Gastroesophageal sphincter (tissue), 4 donors: ENCODE measurements at regions not wholly inside any gene's neighbourhood (a gene's known extent, or its start where the extent isn't known, plus 50 kb on each side); places are given as distances from the start of the nearest gene placed in this dataset.

Experiments
- ATAC-seq: fragments of 150-250 bp; one replicate; pipeline ENCODE4 v1.9.1; 2016; ENCODE audit warnings: mild to moderate bottlenecking, moderate library complexity
- H3K27ac ChIP-seq, 4 donors: fragments of 200-600 bp; sonication (generic) in 3 of 4; 1 replicate in 3 of 4; 2 replicates in 1 of 4; pipeline ENCODE4 v1.5.1; 2016 to 2019
- H3K27me3 ChIP-seq: fragments of 200-600 bp; sonication (generic); one replicate; pipeline ENCODE4 v1.5.1; 2019
- H3K36me3 ChIP-seq, 2 donors: fragments of 200-600 bp; sonication (generic); one replicate each; pipeline ENCODE4 v1.5.1; 2019; ENCODE audit warnings: control low read depth in 1 of 2
- H3K4me1 ChIP-seq, 3 donors: fragments of 200-600 bp; sonication (generic); 1 replicate in 2 of 3; 2 replicates in 1 of 3; pipeline ENCODE4 v1.5.1; 2016 to 2019; ENCODE audit warnings: control low read depth in 2 of 3
- H3K4me3 ChIP-seq, 2 donors: fragments of 200-600 bp; sonication (generic); one replicate each; pipeline ENCODE4 v1.5.1; 2019; ENCODE audit warnings: mild to moderate bottlenecking in 1 of 2, moderate library complexity in 1 of 2
- H3K9me3 ChIP-seq, 3 donors: fragments of 200-600 bp; sonication (generic); one replicate each; pipeline ENCODE4 v1.5.1; 2017 to 2019; ENCODE audit warnings: control low read depth in 2 of 3
- EP300 ChIP-seq: sonication (generic); formaldehyde crosslinking; IDR thresholded peaks from one replicate; pipeline ENCODE4 v1.6.1; 2017; ENCODE audit warnings: antibody characterized with exemption, mild to moderate bottlenecking
- POLR2A ChIP-seq, 2 donors: fragments of 450-650 bp; IDR thresholded peaks; one replicate each; pipeline ENCODE4 v1.6.1; 2017; ENCODE audit warnings: antibody characterized with exemption in 2 of 2, mild to moderate bottlenecking in 2 of 2, moderate library complexity in 1 of 2
- POLR2AphosphoS5 ChIP-seq: sonication (generic); formaldehyde crosslinking; IDR thresholded peaks from one replicate; pipeline ENCODE4 v1.6.1; 2017; ENCODE audit warnings: antibody characterized with exemption
- WGBS, 2 donors: methylation state at CpG; one replicate each; pipeline ENCODE4 v1.1.5; 2018; ENCODE audit warnings: low coverage in 1 of 2; 5-methylcytosine and 5-hydroxymethylcytosine counted together
- TF ChIP-seq, protein P1 (sequence below), 4 experiments: fragments of 200-600 bp in 2 of 4; fragments of 450-650 bp in 2 of 4; sonication (generic) in 1 of 4; IDR thresholded peaks; one replicate each; pipeline ENCODE4 v1.5.1; 2017 to 2019; ENCODE audit warnings: antibody characterized with exemption in 4 of 4, mild to moderate bottlenecking in 2 of 4, moderate library complexity in 2 of 4

DNA sequence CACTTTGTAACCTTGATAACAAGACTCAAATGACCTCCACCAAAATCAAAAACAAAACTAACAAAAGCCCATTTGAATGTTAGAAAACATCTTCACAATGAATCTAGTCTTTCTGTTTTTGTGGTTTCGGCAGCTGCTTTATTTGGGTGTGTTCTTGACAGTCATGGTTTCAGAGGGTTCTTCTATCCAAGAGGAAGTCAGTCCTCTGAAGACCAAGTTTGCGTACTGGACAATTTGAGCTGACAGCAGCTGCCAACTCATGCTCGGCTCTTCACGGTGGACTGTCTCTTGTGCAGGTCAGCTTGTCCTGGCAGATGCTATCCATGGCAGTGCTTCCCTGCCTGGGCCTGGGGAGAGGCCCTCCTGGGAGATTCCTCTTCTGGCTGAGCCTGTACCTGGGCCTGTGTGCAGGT, 91.0 kb downstream of the TMEM17 start:
- H3K4me3 ChIP-seq, result no peak overlapping the region
- no peak for ATAC-seq
- 68 to 83% methylated on average over 2 to 3 of the region's 4 CpGs for WGBS, 2 donors
- no peak overlapping the region for H3K27ac ChIP-seq
- TF ChIP-seq POLR2A (IDR thresholded peaks at IDR 0.05) (no peak), EP300 (no peak), POLR2AphosphoS5 (no peak)
- TF ChIP-seq, protein P1, sequence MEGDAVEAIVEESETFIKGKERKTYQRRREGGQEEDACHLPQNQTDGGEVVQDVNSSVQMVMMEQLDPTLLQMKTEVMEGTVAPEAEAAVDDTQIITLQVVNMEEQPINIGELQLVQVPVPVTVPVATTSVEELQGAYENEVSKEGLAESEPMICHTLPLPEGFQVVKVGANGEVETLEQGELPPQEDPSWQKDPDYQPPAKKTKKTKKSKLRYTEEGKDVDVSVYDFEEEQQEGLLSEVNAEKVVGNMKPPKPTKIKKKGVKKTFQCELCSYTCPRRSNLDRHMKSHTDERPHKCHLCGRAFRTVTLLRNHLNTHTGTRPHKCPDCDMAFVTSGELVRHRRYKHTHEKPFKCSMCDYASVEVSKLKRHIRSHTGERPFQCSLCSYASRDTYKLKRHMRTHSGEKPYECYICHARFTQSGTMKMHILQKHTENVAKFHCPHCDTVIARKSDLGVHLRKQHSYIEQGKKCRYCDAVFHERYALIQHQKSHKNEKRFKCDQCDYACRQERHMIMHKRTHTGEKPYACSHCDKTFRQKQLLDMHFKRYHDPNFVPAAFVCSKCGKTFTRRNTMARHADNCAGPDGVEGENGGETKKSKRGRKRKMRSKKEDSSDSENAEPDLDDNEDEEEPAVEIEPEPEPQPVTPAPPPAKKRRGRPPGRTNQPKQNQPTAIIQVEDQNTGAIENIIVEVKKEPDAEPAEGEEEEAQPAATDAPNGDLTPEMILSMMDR (IDR thresholded peaks at IDR 0.05), result no peak
- no peaks in the 10 kb centered on the region for H3K27me3 ChIP-seq
- H3K36me3 ChIP-seq, result no peaks in the 10 kb centered on the region
- H3K9me3 ChIP-seq, result peaks cover 0 to 4% (median 0%) of the 10 kb centered on the region in 3 donors
- H3K4me1 ChIP-seq, result peaks cover 0 to 25% (median 19%) of the 10 kb centered on the region in 3 donors

DNA sequence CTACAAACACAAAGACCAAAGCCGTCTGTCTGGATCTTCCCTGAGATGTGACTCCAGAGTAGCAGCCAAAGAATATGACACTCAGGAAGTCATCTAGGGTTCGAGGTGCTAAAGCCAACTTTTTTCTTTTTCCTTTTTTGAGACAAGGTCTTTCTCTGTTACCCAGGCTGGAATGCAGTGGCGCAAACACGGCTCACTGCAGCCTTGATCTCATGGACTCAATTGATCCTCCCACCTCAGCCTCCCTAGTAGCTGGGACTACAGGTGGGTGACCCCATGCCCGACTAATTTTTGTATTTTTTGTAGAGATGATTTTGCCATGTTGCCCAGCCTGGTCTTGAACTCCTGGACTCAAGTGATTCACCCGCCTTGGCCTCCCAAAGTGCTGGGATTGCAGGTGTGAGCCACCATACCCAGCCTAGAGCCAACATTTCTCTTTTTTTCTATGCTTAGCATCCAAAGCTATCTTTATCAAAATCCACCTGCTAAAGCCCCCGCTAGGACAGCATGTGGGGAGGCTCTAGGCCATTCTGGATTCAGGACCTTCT, 92.8 kb downstream of the TMEM17 start:
- 80 to 100% methylated on average over 2 to 7 of the region's 7 CpGs for WGBS, 2 donors
- Histone ChIP-seq H3K27me3 (no peaks in the 10 kb centered on the region), H3K4me3 (no peak overlapping the region), H3K9me3 (no peaks in the 10 kb centered on the region), H3K4me1 (peaks cover 0 to 39% (median 19%) of the 10 kb centered on the region in 3 donors), H3K36me3 (no peaks in the 10 kb centered on the region), H3K27ac (no peak overlapping the region)
- ATAC-seq, result no peak
- TF ChIP-seq POLR2A (IDR thresholded peaks at IDR 0.05), result no peak
- TF ChIP-seq, protein P1 (IDR thresholded peaks at IDR 0.05), result no peak
- TF ChIP-seq EP300, result no peak
- no peak for TF ChIP-seq POLR2AphosphoS5

DNA sequence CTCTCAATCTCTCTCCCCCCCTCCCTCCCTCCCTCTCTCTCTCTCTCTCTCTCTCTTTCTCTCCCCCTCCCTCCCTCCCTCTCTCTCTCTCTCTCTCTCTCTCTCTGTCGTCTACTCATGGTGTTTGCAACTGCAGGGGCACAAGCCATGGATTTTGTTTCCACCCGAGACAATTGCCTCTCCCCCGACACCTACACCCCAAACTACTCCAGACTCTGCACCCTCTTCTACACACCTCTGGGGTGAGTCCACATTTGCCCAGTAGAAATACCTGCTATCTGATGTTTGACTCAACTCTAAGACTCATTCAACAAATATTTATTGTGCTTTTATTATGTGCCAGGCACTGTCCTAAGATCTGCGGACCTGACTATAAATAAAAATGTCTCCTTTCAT, 93.7 kb downstream of the TMEM17 start:
- TF ChIP-seq POLR2AphosphoS5, result no peak
- TF ChIP-seq EP300, result no peak
- TF ChIP-seq POLR2A (IDR thresholded peaks at IDR 0.05), result no peak
- TF ChIP-seq, protein P1 (IDR thresholded peaks at IDR 0.05), result peak in 1 of 4 experiments; percentile 23
- H3K27ac ChIP-seq, result peak overlapping the region in 2 of 4 donors; percentile 77 to 81
- no peak for ATAC-seq

DNA sequence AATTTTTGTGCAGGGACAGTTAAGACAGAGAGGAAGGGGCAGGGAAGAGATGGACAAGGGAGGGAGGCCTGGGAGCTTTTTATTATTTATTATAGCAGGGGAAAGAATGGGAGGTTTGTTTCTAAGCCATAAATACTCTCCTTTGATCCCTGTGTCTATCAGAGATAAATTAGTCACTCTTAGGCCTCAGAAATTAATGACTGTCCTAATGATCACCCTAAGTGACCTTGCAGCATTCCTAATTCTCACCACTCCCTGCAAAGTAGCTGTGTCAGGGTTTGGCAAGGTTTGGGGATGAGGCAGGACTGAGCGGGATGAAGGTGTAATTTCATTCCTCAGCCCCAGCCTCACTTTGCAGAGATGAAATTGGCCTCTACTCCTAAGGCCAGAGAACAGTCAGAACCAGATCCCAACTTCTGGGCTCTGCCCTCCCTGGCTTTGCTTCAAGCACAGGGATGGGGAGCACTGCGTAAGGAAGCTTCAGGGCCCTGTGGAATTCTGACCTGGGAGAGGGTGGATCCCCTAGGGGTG, 95.0 kb downstream of the TMEM17 start:
- ATAC-seq, result peak; percentile 5
- Histone ChIP-seq H3K4me3 (no peak overlapping the region), H3K27me3 (no peaks in the 10 kb centered on the region), H3K4me1 (peaks cover 0 to 43% (median 19%) of the 10 kb centered on the region in 3 donors), H3K36me3 (no peaks in the 10 kb centered on the region), H3K27ac (peak overlapping the region in 3 of 4 donors; percentile 76 to 81 (median 77)), H3K9me3 (no peaks in the 10 kb centered on the region)
- WGBS, 2 donors, result 20% methylated on average over 1 of the region's 2 CpGs
- TF ChIP-seq POLR2A (IDR thresholded peaks at IDR 0.05) (no peak), EP300 (no peak), POLR2AphosphoS5 (no peak)
- TF ChIP-seq, protein P1 (IDR thresholded peaks at IDR 0.05), result no peak

More for the DNA sequence above, 93.7 kb downstream of the TMEM17 start:
- 42 to 43% methylated on average over 3 to 4 of the region's 4 CpGs for WGBS, 2 donors
- H3K36me3 ChIP-seq, result no peaks in the 10 kb centered on the region
- no peaks in the 10 kb centered on the region for H3K9me3 ChIP-seq
- H3K4me3 ChIP-seq, result no peak overlapping the region
- H3K4me1 ChIP-seq, result peaks cover 0 to 43% (median 19%) of the 10 kb centered on the region in 3 donors
- no peaks in the 10 kb centered on the region for H3K27me3 ChIP-seq

DNA sequence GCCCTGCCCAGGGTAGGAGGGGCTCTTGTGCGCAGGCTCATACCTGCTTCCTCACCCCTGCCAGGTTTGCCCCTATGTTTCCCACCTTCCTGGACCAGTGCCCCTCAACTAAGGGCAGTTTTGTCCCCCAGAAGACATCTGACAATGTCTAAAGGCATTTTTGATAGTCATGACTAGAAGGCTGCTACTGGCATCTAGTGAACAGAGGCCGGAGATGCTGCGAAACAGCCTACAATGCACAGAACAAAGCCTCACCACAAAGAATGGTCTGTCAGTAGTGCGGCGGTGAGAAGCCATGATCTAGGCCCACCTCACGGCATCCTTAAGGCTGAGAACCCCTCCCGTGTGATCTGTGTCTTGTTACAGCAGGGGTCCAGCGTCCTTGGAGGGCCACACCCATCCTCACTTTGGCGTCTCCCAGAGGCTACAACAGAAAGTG, 96.0 kb downstream of the TMEM17 start:
- H3K9me3 ChIP-seq, result no peaks in the 10 kb centered on the region
- TF ChIP-seq, protein P1 (IDR thresholded peaks at IDR 0.05), result no peak
- TF ChIP-seq POLR2AphosphoS5, result no peak
- no peak for TF ChIP-seq EP300
- no peak for TF ChIP-seq POLR2A (IDR thresholded peaks at IDR 0.05)
- peaks cover 0 to 43% (median 19%) of the 10 kb centered on the region in 3 donors for H3K4me1 ChIP-seq
- H3K27me3 ChIP-seq, result no peaks in the 10 kb centered on the region
- ATAC-seq, result no peak
- no peaks in the 10 kb centered on the region for H3K36me3 ChIP-seq
- WGBS, 2 donors, result 75 to 90% methylated on average over 2 to 7 of the region's 9 CpGs
- no peak overlapping the region for H3K4me3 ChIP-seq
- peak overlapping the region in 1 of 4 donors; percentile 77 for H3K27ac ChIP-seq
